ENCODE measurements at regions not wholly inside any gene's neighbourhood (a gene's known extent, or its start where the extent isn't known, plus 50 kb on each side); places are given as distances from the start of the nearest gene placed in this dataset.

GRCh38 chr3:95588473-95588872 lies 1225.9 kb upstream of the EPHA6 start:
- no peak for TF ChIP-seq YY1 (IDR thresholded peaks at IDR 0.05; ENCODE audit: insufficient read depth, insufficient read length)
- no peak for TF ChIP-seq SUZ12 (IDR thresholded peaks at IDR 0.05; ENCODE audit: extremely low read depth, insufficient read depth, insufficient read length)
- TF ChIP-seq ZNF274 (IDR thresholded peaks at IDR 0.05; ENCODE audit: low read depth, low read length) = no peak
